ENCODE measurements at regions not wholly inside any gene's neighbourhood (a gene's known extent, or its start where the extent isn't known, plus 50 kb on each side); places are given as distances from the start of the nearest gene placed in this dataset.

GRCh38 chr7:12136523-12136922 is 74.6 kb upstream of the TMEM106B start:
- no peak for DNase-seq

DNA sequence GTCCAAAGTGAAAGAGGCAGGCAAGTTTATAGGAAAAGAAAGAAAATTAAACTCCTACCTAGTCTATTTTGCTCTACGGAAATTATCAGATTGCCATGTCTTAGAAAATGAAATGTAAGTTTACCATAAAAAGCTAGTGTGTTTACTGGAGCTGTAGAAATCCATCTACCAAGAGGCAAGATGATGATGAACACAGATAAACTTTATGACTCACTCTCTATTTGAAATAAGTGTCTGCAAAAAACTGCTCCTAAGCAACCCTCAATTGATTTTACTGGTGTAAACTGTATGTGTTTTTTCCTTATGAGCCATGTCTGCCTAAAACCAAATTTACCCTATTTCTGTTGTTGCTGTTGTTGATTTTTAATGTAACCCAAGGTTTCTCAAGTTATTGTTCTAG is 73.8 kb upstream of the TMEM106B start:
- no peak for DNase-seq

DNA sequence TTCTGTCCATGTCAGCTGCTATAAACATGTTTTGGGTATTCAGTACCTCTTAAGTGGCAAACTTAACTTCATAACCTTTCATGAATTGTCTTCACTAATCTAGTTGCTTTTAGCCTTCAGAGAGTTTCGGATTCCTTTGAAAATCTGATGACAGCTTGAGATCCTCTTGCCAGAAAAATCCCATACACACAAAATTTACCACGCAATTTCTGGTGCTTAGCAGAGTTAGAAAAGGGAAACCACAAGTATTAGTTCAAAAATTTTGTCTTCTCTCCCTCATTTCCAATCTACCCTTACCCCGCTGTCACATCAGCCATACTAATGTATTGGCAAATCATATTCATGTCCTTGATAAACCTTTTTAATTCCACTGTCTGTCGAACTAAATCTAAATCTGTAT is 72.7 kb upstream of the TMEM106B start:
- no peak for DNase-seq

DNA sequence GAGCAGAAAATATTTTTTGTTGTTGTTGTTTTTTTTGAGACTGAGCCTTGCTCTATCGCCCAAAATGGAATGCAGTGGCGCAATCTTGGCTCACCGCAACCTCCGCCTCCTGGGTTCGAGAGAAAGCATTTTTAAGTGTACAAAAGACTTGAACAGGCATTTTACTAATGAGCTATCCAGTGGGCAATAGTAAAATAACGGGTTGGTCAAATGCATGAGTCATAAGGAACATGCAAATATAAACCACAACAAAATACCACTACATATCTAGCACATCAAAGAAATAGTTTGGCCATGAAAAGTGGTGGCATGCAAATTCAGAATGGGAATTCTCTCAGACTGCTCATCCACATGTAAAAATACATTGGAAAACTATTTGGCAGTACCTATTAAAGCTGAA is 71.7 kb upstream of the TMEM106B start:
- no peak for DNase-seq

GRCh38 chr7:12146813-12147212 is 64.3 kb upstream of the TMEM106B start:
- DNase-seq = no peak

- no peak for DNase-seq
Measured at GRCh38 chr7:12152196-12152918, 58.7 kb upstream of the TMEM106B start.

DNA sequence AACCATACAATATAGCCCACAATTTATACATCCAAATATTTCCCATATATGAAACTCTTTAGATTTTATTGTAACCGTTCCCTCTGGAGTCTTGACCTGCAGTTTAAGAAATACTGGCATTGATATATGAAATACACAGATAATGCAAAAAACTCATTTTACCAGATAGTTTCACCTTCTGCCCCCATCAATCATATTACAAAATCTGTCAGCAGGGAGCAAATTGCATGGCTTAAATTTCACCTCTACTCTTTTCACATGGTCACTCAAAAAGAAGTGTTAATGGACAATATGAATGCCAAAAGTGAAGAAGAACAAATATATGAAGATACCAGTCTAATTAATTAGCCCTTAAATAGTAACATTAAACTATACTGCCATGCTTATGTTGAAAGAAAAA is 57.0 kb upstream of the TMEM106B start:
- no peak for DNase-seq

DNA sequence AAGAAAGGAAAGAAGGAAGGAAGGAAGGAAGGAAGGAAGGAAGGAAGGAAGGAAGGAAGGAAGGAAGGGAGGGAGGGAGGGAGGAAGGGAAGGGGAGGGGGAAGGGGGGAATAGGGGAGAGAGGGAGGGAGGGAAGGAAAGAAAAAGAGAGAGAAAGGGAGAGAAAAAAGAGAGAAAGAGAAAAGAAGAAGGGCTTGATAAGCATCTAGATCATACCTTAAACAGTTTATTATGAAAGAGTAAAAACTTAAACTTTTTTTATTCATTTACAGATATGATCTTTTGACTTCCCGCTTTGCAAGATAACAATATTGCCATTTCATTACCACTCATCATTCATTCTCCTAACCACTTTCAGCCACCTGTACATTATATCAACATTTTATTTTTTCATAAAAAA is 53.6 kb upstream of the TMEM106B start:
- DNase-seq = no peak

- peak; percentile 7 for DNase-seq
Measured at GRCh38 chr7:12158334-12159060, 52.6 kb upstream of the TMEM106B start.

DNA sequence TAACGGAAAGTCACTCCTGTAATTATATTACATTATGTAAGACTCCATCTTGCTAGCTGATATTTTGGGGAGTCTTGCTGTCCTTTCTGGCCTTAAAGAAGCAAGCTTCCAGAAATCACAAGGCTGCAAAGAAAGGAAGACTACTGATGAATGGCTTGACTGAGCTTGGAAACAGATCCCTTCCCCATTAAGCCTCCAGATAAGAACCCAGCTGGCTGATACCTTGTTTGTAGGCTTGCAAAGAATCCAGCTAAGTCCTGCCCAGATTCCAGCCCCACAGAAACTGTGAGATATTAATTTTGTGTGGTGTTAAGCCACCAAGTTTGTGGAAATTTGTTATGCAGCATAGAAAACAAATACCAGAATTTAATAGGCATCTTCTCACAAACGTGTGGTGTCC is 49.9 kb upstream of the TMEM106B start:
- DNase-seq = no peak

Measured in fibroblast of upper back skin (primary cell).